H1 (cell line): ENCODE measurements at regions not wholly inside any gene's neighbourhood (a gene's known extent, or its start where the extent isn't known, plus 50 kb on each side); places are given as distances from the start of the nearest gene placed in this dataset.

Experiments
- CTCF ChIA-PET: fragments of 300-600 bp; sonication (Branson Sonifier 250); formaldehyde crosslinking; loops from one replicate; lab custom pipeline; 2021; ENCODE audit not compliant: partially characterized antibody; lab: Charles Lee
- POLR2A ChIA-PET: fragments of 300-600 bp; sonication (Branson Sonifier 250); formaldehyde crosslinking; loops from one replicate; lab custom pipeline; 2021; ENCODE audit warnings: inconsistent platforms; ENCODE audit not compliant: partially characterized antibody; lab: Charles Lee
- DNase-seq, 2 experiments: peaks; one replicate each; pipeline versions ENCODE4 v3.0.0 to v3.0.0-alpha.2; 2010 to 2022; ENCODE audit warnings: low spot score in 2 of 2, low read depth in 1 of 2, mixed read lengths in 1 of 2
- FAIRE-seq: peaks from 2 replicates; lab custom pipeline; 2011; peaks lifted over from hg19 to GRCh38; lab: Jason Lieb, UNC
- H2AFZ ChIP-seq: 2 replicates; pipeline ENCODE4 v1.8.1; 2012; ENCODE audit warnings: low read length, inconsistent platforms
- H2AK5ac ChIP-seq: 2 replicates; pipeline ENCODE4 v1.6.1; 2013; ENCODE audit warnings: low read depth, low read length
- H2BK120ac ChIP-seq: replicated peaks from 2 replicates; pipeline ENCODE3; 2013; ENCODE audit warnings: low read depth, low read length, inconsistent platforms
- H2BK12ac ChIP-seq: 2 replicates; pipeline ENCODE4 v1.6.1; 2013; ENCODE audit warnings: low read depth, low read length
- H2BK15ac ChIP-seq: 2 replicates; pipeline ENCODE4 v1.6.1; 2013; ENCODE audit warnings: low read length
- H2BK20ac ChIP-seq: 2 replicates; pipeline ENCODE4 v1.6.1; 2013; ENCODE audit warnings: low read length
- H2BK5ac ChIP-seq: 2 replicates; pipeline ENCODE4 v1.6.1; 2013; ENCODE audit warnings: low read depth, low read length
- H3K14ac ChIP-seq: 2 replicates; pipeline ENCODE4 v1.6.1; 2013; ENCODE audit warnings: inconsistent platforms; ENCODE audit not compliant: insufficient read length
- H3K18ac ChIP-seq: 2 replicates; pipeline ENCODE4 v1.6.1; 2013; ENCODE audit warnings: low read length; ENCODE audit errors: extremely low read depth
- H3K23ac ChIP-seq: 2 replicates; pipeline ENCODE4 v1.6.1; 2013; ENCODE audit warnings: inconsistent platforms; ENCODE audit not compliant: insufficient read length
- H3K23me2 ChIP-seq: 2 replicates; pipeline ENCODE4 v1.6.1; 2013; ENCODE audit warnings: low read depth, low read length
- H3K27ac ChIP-seq: 2 replicates; pipeline ENCODE4 v1.6.1; 2011; ENCODE audit warnings: low read depth, low read length, inconsistent platforms
- H3K27me3 ChIP-seq, 4 experiments: replicated peaks in 1 of 4; 1 replicate in 1 of 4; 2 replicates in 3 of 4; pipeline versions ENCODE4 v1.6.1 to v1.8.1; 2011 to 2013; ENCODE audit warnings: low read length in 3 of 4, mild to moderate bottlenecking in 3 of 4, inconsistent platforms in 2 of 4, mixed read lengths in 2 of 4, moderate library complexity in 1 of 4; ENCODE audit not compliant: control insufficient read depth in 3 of 4, insufficient read depth in 3 of 4; ENCODE audit errors: extremely low read depth in 1 of 4
- H3K36me3 ChIP-seq, 4 experiments: 2 replicates each; pipeline versions ENCODE4 v1.6.1 to v1.8.1; 2011 to 2013; ENCODE audit warnings: mild to moderate bottlenecking in 4 of 4, low read length in 3 of 4, moderate library complexity in 2 of 4, control low read depth in 1 of 4, inconsistent platforms in 1 of 4; ENCODE audit not compliant: insufficient read depth in 4 of 4, control insufficient read depth in 2 of 4
- H3K4ac ChIP-seq: replicated peaks from 2 replicates; pipeline ENCODE3; 2013; ENCODE audit warnings: low read length, low read depth, mixed read lengths, inconsistent platforms; ENCODE audit not compliant: insufficient read length
- H3K4me1 ChIP-seq, 4 experiments: replicated peaks in 1 of 4; 1 replicate in 1 of 4; 2 replicates in 3 of 4; pipeline versions ENCODE4 v1.6.1 to v1.8.1; 2011 to 2013; ENCODE audit warnings: low read length in 3 of 4, inconsistent platforms in 2 of 4, mixed read lengths in 1 of 4; ENCODE audit not compliant: insufficient read depth in 4 of 4, control insufficient read depth in 3 of 4
- H3K4me2 ChIP-seq, 2 experiments: 2 replicates each; pipeline versions ENCODE4 v1.6.1 to v1.8.1; 2011 to 2013; ENCODE audit warnings: low read depth in 2 of 2, low read length in 2 of 2, control low read depth in 1 of 2, inconsistent platforms in 1 of 2, mild to moderate bottlenecking in 1 of 2; ENCODE audit not compliant: insufficient read depth in 1 of 2
- H3K4me3 ChIP-seq, 4 experiments: fragments of 200-600, 300-600 bp in 1 of 4; sonication (generic), shearing (Covaris generic), sonication (Bioruptor Twin) in 1 of 4; 2 replicates each; pipeline versions ENCODE4 v1.5.1 to v1.8.1; 2011 to 2016; ENCODE audit warnings: low read length in 4 of 4, low read depth in 3 of 4, control low read depth in 2 of 4, inconsistent platforms in 2 of 4, mild to moderate bottlenecking in 2 of 4, mixed read lengths in 1 of 4, moderate library complexity in 1 of 4; ENCODE audit not compliant: insufficient read depth in 2 of 4; ENCODE audit errors: extremely low read depth in 1 of 4
- H3K56ac ChIP-seq: replicated peaks from 2 replicates; pipeline ENCODE3; 2013; ENCODE audit warnings: low read depth, mild to moderate bottlenecking, mixed read lengths, low read length, inconsistent platforms; ENCODE audit not compliant: insufficient read length
- H3K79me1 ChIP-seq: 2 replicates; pipeline ENCODE4 v1.6.1; 2013; ENCODE audit warnings: low read depth, low read length, control low read depth
- H3K79me2 ChIP-seq, 2 experiments: 2 replicates each; pipeline versions ENCODE4 v1.6.1 to v1.8.1; 2012 to 2013; ENCODE audit warnings: low read length in 2 of 2, mild to moderate bottlenecking in 2 of 2, inconsistent platforms in 1 of 2; ENCODE audit not compliant: insufficient read depth in 2 of 2, control insufficient read depth in 1 of 2
- H3K9ac ChIP-seq, 4 experiments: replicated peaks in 1 of 4; 1 replicate in 1 of 4; 2 replicates in 3 of 4; pipeline versions ENCODE4 v1.6.1 to v1.8.1; 2011 to 2013; ENCODE audit warnings: low read depth in 3 of 4, low read length in 3 of 4, control low read depth in 2 of 4, mild to moderate bottlenecking in 2 of 4, moderate library complexity in 2 of 4, inconsistent platforms in 1 of 4; ENCODE audit errors: extremely low read depth in 1 of 4
- H3K9me3 ChIP-seq, 2 experiments: 2 replicates each; pipeline versions ENCODE4 v1.6.1 to v1.8.1; 2012 to 2013; ENCODE audit warnings: mild to moderate bottlenecking in 2 of 2, moderate library complexity in 2 of 2, control low read depth in 1 of 2, inconsistent platforms in 1 of 2, low read depth in 1 of 2, low read length in 1 of 2, mixed read lengths in 1 of 2; ENCODE audit not compliant: insufficient read depth in 2 of 2
- H4K20me1 ChIP-seq, 2 experiments: replicated peaks in 1 of 2; 2 replicates each; pipeline versions ENCODE3 to v1.8.1; 2011 to 2013; ENCODE audit warnings: inconsistent platforms in 2 of 2, low read length in 2 of 2, mild to moderate bottlenecking in 1 of 2; ENCODE audit not compliant: insufficient read depth in 2 of 2, control insufficient read depth in 1 of 2
- H4K5ac ChIP-seq: 2 replicates; pipeline ENCODE4 v1.6.1; 2013; ENCODE audit warnings: low read length, low read depth, mixed read lengths, inconsistent platforms; ENCODE audit not compliant: insufficient read length
- H4K8ac ChIP-seq: 2 replicates; pipeline ENCODE4 v1.8.0; 2013; ENCODE audit warnings: mild to moderate bottlenecking, moderate library complexity, low read length, inconsistent platforms; ENCODE audit not compliant: insufficient read depth; ENCODE audit errors: extremely low read depth
- H4K91ac ChIP-seq: replicated peaks from 2 replicates; pipeline ENCODE3; 2013; ENCODE audit warnings: low read length, mixed read lengths, inconsistent platforms; ENCODE audit not compliant: insufficient read length
- ATF3 ChIP-seq: IDR thresholded peaks from 2 replicates; pipeline ENCODE4 v1.6.1; 2011; ENCODE audit warnings: low read depth, mild to moderate bottlenecking, low read length; ENCODE audit not compliant: insufficient read depth
- CBX5 ChIP-seq: fragments of 300-800, 300-1000 bp; sonication (generic); IDR thresholded peaks from 2 replicates; pipeline ENCODE4 v1.7.1; 2016; ENCODE audit warnings: antibody characterized with exemption, low read length, low read depth
- GABPA ChIP-seq: IDR thresholded peaks from 2 replicates; pipeline ENCODE4 v1.6.1; 2011; ENCODE audit warnings: mild to moderate bottlenecking, low read length, moderate library complexity, borderline replicate concordance; ENCODE audit not compliant: insufficient read depth
- RNF2 ChIP-seq: fragments of 200-900, 300-1000 bp; sonication (generic); IDR thresholded peaks from 2 replicates; pipeline ENCODE4 v1.7.1; 2016; ENCODE audit warnings: borderline replicate concordance, low read depth, mild to moderate bottlenecking, antibody characterized with exemption, low read length; ENCODE audit not compliant: poor library complexity, severe bottlenecking; ENCODE audit errors: missing control alignments
- SP2 ChIP-seq: IDR thresholded peaks from 2 replicates; pipeline ENCODE4 v1.6.1; 2012; ENCODE audit warnings: mild to moderate bottlenecking, low read length, inconsistent platforms
- TEAD4 ChIP-seq: IDR thresholded peaks from 2 replicates; pipeline ENCODE4 v1.6.1; 2012; ENCODE audit warnings: low read depth, low read length, inconsistent platforms, mixed read lengths
- WGBS, 2 experiments: shearing (Covaris generic) in 1 of 2; methylation state at CpG; one replicate each; pipeline versions ENCODE4 v1.1.6 to v1.1.7; 2013 to 2015; ENCODE audit warnings: low lambda C conversion rate in 2 of 2, mixed read lengths in 2 of 2, inconsistent platforms in 1 of 2, low coverage in 1 of 2, missing lambda C conversion rate in 1 of 2; ENCODE audit not compliant: insufficient replicate concordance in 2 of 2, insufficient coverage in 1 of 2, insufficient read length in 1 of 2; ENCODE audit errors: extremely low coverage in 1 of 2, missing lambda C conversion rate in 1 of 2; 5-methylcytosine and 5-hydroxymethylcytosine counted together

GRCh38 chr13:73368608-73369007, 309.8 kb downstream of the KLF5 start:
- H3K23ac ChIP-seq: no peak overlapping the region
- H3K56ac ChIP-seq: no peak overlapping the region
- DNase-seq: no peak
- no peak overlapping the region for H2BK20ac ChIP-seq
- H3K36me3 ChIP-seq: no peaks in the 10 kb centered on the region
- H2AFZ ChIP-seq: no peak overlapping the region
- no peak overlapping the region for H4K5ac ChIP-seq
- H3K4me3 ChIP-seq: no peak overlapping the region
- H4K91ac ChIP-seq: no peak overlapping the region
- no peak overlapping the region for H3K27ac ChIP-seq
- ChIA-PET CTCF (interaction anchor here (1.1 to 1.3 kb wide), 3 partner anchors 27 to 83 kb away, joined by 4 read pairs; no protein-coding TSS in a partner anchor), POLR2A (no interaction called here)
- WGBS, 2 experiments: 93% methylated on average over 5 of the region's 5 CpGs; no CpG with 5 or more reads in 1 of the 2 experiments
- no peak overlapping the region for H3K4me2 ChIP-seq
- no peak overlapping the region for H3K9ac ChIP-seq
- H3K4me1 ChIP-seq: peaks cover 0 to 4% (median 0%) of the 10 kb centered on the region in 4 experiments; a peak in 1 of 7 replicates
- H2AK5ac ChIP-seq: no peak overlapping the region
- H3K79me2 ChIP-seq: no peaks in the 10 kb centered on the region; a peak in 1 of 4 replicates
- H2BK120ac ChIP-seq: no peak overlapping the region
- no peak overlapping the region for H3K14ac ChIP-seq
- H3K79me1 ChIP-seq: no peaks in the 10 kb centered on the region
- no peaks in the 10 kb centered on the region for H3K9me3 ChIP-seq
- no peak overlapping the region for H3K18ac ChIP-seq
- no peak overlapping the region for H4K8ac ChIP-seq
- no peak for FAIRE-seq
- no peak overlapping the region for H2BK5ac ChIP-seq
- H3K27me3 ChIP-seq: no peaks in the 10 kb centered on the region
- no peak overlapping the region for H2BK12ac ChIP-seq
- no peaks in the 10 kb centered on the region for H4K20me1 ChIP-seq
- H2BK15ac ChIP-seq: no peak overlapping the region
- H3K23me2 ChIP-seq: no peaks in the 10 kb centered on the region
- TF ChIP-seq TEAD4 (no peak), ATF3 (no peak), CBX5 (no peak), SP2 (no peak), RNF2 (no peak), GABPA (no peak)
- no peak overlapping the region for H3K4ac ChIP-seq
